HG02884 (cell line): ENCODE measurements at regions not wholly inside any gene's neighbourhood (a gene's known extent, or its start where the extent isn't known, plus 50 kb on each side); places are given as distances from the start of the nearest gene placed in this dataset.
"Not testable (repeated sequence)": the region's sequence is repeated elsewhere in the genome, so short reads cannot be mapped to it uniquely, and the experiment has no call there.

Experiments
- ATAC-seq: cut with Tn5 transposase; IDR thresholded peaks from one replicate; pipeline ENCODE4 v1.9.1; 2021; ENCODE audit warnings: mild to moderate bottlenecking, moderate library complexity; ENCODE audit not compliant: unreplicated experiment

DNA sequence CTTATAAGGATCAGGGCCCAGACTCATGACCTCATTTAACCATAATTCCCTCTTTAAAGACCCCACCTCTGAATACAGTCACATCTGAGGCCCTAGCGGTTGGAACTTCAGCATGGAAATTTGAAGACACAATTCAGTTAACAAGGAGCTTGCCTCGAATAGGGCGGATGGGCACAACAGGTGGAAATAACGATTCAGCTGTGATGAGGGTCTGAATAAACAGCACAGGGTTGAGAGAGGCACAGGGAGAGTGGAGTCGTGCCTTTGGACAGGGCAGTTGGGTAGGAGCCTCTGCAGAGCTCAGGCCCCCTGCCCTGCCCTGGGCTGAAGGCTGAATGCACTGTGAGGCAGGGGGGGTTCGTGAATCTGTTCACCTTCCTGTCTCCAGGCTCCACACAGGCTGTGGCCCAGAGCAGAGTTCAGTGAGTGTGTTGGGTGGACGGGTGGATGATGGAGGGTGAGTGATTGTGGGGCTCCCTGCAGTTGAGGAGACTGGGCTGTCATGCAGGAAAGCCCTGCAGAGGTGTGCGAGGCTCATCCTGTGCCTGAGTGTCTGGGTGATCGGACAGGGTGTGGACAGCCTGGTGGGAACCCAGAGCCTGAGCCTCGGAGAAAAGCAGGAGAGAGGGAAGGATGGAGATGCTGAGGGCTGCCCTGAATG lies 243.1 kb downstream of the FOXD2 start:
- ATAC-seq, result no peak

DNA sequence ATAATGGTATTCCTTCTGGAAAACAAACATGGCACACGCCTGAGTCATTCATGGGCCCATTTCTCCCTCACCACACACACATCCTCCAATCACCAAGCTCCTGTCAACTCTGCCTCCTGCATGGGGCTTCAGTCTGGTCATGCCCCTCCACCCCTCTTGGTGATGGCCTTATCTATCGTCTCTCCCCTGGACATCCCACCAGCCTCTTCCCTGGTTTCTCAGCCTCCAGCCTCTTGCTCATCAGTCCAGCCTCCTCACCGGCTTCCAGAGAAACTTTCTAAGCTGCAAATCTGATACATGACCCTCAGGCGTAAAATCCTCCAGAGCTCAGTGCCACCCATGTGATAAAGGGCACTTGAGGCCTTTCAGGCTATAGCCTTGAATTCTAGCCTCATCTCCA lies 243.9 kb downstream of the FOXD2 start:
- no peak for ATAC-seq

DNA sequence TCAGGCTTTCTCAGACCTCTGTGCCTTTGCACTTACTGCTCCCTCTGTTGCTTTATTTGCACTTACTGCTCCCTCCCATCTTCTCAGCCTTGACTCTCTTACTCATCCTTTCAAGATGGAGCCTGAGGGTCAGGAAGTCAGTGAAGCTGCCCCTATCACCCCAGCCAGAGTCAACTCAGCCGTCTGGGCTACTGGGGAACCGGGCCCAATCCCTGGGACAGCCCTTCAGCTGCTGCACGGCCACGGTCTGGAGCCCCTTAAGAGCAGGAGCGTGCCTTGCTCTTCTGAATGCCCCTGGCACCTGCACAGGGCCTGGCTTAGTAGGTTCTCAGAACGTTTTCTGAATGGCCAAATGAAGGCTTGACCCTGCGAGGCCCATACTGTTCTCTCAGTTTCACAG lies 244.4 kb downstream of the FOXD2 start:
- ATAC-seq, result no peak

DNA sequence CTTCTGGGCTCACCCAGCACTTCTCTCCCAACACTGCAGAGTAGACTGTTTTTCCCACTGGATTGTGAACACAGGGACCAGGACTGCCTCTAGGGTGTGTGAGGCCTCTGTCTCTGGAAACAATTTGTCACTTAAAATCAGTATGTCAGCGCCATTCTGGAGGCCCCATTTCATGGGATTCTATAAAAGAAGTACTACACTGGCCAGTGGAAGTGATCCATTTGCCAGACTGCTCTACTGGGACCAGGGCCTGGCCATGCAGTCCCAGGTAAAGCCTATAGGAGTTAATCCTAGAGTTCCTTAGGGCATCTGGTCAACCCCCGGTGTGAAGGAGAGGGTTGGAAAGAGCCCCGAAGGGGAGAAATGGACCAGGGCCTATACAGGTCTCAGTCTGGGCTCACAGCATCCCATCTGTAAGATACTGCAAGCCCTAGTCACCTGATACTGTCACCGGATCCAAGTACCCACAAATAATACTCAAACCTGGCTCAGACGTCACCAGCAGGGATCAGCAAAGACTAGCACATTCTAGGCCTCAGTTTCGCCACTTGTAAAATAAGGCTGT lies 245.0 kb downstream of the FOXD2 start:
- no peak for ATAC-seq

DNA sequence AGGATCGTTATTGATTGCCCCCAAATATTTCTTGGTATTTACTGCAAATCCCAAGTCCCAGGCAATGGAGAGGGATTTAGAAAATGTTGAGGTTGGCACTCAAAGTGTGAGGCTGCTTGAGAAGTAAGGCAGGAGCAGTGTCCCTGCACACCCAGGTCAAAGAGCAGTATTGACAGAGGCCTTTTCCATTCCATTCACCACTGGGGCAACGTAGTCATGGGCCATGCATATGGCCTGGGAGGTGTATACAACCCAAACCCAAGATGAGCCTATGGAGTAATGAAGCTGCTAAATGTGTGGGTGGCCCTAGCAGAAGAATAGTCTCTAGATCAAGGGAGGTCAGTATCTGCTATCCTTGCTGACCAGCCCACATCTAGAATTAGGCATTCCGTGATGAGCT lies 245.6 kb downstream of the FOXD2 start:
- no peak for ATAC-seq

DNA sequence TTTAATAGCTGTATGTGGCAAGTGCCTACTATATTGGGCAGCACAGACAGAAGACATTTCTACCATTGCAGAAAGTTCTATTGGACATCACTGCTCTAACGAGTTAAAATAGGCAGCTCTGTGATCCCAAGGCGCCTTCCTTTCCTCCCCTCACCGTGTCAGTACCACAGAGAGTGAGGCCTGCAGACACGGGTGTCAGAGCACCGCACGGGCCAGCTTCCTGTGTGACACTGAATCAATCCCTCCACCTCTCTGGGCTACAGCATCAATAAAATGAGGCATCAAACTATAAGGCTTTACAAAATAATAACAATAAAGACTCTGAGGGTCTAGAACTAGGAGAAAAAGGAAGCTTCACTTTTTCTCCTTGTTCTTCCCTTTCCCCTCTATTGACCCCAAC lies 246.7 kb downstream of the FOXD2 start:
- ATAC-seq, result no peak

DNA sequence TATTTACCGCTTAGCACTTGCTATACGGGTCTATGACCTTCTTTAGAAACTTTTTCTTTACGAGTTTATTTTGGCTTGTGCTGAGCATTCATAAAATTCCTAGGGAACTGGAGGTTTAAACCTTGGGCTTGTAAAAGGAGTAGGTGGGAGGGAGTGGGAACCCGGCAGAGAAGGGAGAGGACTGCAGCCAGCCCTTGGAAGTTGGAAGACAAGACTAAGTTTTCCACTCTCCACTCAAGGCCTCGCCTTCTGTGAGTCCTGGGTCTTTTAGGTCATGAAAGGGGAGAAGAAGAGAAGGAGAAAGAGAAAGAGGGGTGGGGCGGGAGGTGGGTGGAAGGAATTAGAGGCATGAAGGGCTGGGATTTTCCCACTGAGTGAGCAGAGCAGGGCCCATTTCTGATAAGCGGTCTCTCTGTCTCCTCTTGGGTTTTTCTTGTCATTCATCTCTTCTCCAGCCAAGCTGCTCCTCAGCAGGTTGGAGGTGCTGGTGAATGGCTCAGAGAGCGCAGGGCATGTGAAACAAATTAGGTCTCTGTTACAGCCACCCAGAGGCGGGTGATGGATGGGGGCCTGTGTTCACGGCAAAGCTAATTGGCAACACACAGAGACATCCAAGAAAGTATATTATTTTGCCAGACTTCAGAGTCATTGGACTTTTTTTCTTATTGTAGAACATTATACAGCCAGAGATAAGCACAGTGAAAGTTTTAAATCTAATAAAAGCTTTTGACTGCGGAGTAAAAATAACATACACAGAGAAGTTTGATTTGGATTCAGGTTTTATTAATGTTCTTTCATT lies 247.3 kb downstream of the FOXD2 start:
- ATAC-seq, result no peak

DNA sequence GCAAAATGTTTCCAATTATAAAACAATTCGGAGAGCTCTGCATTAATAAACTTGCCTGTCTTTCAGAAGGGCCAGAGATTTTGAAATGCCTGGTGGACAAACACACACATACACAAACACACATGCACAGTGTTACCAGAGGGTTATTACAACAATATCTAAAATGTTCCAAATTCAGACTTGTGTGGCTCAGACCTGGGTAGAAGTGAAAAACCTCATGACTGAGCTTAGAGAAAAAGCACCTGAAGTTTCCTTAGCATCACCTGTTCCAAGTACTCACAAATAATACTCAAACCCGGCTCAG lies 247.9 kb downstream of the FOXD2 start:
- no peak for ATAC-seq

DNA sequence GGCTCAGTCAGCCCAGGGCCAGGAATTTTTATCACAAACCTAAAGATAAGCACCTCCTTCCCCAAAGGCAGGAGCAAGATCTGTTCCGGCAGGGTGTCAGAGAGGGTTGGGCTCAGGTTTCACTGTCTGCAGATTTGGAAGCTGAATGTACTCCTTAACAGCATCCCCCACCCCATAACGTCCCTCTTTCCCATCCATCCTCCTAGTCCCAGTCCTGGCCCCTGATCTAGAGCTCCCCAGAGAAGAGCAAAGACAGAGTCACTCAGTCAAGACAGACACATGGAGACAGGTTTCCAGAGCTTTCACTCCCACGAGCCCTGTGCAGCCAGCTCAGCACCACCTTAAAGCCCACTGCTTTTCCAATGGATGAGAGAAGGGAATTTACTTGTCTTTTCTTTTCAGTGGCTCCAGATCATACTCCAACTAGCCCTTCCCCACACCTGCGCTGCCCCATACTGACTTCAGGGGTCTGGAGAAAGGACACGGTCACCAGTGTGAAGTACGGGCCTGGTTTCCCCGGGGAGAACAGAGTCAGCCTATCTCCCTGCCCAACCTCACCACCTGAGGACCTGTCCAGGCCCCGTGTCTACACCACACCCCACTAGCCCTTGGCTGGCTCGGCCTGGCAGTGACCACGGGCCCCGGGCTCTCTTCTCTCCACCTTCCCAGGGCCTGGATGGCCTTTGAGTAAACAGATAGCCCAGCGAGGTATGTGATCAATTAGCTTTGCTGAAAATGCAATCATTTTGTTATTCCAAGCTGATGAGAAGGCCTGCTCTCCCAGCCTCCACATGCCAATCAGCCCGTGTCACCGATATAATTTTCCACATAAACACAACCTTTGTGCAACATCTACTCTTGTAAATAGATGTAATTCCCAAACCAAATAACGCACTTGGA lies 249.1 kb downstream of the FOXD2 start:
- ATAC-seq, result no peak

- no peak for ATAC-seq
These were observed 250.0 kb downstream of the FOXD2 start for GRCh38 chr1:47687631-47688460.

GRCh38 chr1:47688461-47689296 lies 250.8 kb downstream of the FOXD2 start:
- ATAC-seq, result no peak

- no peak for ATAC-seq
These were observed 252.1 kb downstream of the FOXD2 start for GRCh38 chr1:47689894-47690293.

DNA sequence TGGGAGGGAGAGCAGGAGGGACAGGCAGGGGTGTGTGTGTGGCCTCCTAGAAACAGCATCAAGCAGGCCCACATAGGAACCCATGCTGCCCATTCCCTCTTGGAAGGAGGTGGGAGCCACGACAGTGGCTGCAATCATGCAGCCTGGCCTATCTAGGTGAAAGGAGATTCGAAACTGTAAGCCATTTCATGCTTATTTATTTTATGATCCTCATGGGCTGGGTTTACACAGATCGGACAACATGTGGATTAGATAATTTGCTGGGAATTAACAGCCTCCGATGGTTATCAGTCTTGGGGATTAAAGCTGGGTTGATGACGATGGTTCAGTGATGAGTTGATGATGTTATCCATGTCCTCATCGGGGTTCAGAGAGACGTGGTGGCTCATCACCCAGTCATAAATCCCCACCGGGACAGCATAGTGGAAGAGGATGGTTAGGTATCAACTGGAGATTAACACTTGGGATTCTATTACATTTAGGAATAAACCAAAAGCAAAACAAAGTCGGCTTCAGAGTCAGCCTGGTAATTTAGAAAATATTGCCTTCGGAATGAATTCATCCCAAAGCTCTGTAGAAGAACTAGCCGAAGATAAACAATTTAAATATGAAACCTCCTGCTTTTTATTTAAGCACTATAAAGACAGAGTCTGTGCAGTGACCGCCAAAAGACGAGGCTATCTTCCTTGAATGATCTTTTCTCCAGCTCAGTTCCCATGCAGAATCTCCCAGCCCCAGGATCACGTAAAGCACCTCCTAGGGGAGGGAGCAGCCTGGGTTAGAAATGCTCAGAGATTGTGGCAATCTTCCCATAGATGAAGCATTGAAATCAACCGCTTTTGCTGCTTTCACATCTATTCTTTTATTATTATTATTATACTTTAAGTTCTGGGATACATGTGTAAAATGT lies 252.8 kb downstream of the FOXD2 start:
- no peak for ATAC-seq

GRCh38 chr1:47691293-47691692 lies 253.4 kb downstream of the FOXD2 start:
- ATAC-seq, result not testable (repeated sequence)

DNA sequence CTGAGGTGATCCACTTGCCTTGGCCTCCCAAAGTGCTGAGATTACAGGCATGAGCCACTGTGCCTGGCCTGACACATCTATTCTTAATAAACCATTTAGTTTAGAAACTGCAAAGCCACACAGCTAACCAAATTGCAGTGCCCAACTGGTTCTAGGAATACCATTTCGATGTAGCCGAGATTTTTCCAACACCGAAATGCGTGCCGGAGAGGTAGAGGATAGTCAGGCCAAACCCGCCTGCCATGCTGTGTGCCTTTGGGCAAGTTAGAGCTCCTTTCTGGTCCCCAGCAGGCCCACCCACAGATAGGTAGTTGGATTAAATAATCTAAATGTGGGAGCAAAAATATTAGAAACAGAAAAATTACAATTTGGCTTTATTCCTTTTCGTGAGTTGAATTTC lies 254.4 kb downstream of the FOXD2 start:
- ATAC-seq, result no peak

DNA sequence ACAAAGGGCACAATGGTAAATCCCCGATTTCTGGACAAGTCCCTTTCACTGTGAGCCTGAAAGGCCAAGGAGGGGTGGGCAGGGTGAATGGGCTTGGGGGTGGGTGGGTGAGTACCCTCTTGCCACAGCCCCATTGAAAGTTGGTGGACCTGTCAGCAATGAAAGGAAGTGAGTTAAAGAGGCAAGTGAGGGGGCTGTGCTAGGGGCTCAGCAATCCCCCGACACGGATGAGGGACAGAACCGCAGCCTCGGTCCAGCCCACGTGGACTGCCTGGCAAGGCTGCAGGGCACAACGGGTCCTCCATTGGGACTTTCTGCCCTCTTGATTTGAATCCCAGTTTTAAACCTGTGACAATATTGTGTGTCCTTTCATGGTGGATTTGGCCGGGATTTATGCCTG lies 255.3 kb downstream of the FOXD2 start:
- ATAC-seq, result no peak

DNA sequence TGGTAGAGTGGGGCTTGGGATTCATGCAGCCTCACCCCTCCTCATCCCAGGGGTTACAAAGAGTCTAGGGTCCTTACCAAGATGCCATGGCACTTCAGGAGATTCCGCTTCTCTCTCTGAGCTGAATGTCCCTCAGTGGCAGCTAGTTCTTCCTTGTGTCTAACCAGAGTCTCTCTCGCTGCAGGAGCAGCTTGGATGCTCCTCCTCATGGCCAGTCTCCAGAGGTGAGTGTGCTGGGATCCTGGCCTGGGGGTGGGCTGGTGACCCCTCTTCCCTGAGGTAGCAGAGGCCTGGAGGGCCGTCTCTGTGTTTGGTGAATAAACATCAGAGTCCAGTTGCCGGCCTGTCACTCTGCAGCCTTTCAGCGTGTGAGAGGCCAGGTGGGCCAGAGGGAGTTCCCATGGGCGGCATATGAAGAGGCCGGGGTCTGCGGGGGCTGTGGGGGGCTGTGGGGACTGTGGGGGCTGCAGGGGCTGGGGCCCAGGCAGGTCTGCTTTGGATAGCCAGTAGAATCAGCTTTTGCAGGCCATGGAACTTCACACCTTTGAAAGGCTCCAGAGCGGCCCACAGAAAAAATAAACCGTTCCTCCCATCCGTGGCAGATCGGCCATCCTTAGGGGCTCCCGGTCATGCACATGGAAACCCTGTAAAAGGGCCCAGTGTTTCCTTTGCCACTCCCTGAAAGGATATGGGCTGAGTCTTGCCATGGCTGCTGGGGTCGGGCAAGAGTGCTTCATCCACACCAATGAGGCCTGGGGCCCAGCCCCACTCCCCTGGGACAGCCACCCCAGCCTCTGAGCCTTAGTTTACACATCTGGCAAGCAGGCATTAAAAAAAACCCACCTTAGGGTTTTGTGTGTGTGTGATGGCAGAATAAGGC lies 256.4 kb downstream of the FOXD2 start:
- no peak for ATAC-seq

- no peak for ATAC-seq
These were observed 258.5 kb downstream of the FOXD2 start for GRCh38 chr1:47696404-47696736.
